ENCODE measurements at regions not wholly inside any gene's neighbourhood (a gene's known extent, or its start where the extent isn't known, plus 50 kb on each side); places are given as distances from the start of the nearest gene placed in this dataset.
"Not testable (repeated sequence)": the region's sequence is repeated elsewhere in the genome, so short reads cannot be mapped to it uniquely, and the experiment has no call there.

GRCh38 chr11:49328485-49329186, 120.2 kb upstream of the FOLH1 start:
- H2BK120ac ChIP-seq (ENCODE audit: low read depth, low read length); DNase-seq; H3K36me3 ChIP-seq (ENCODE audit: control insufficient read depth, insufficient read depth, low read length); H3K9me3 ChIP-seq (ENCODE audit: control insufficient read depth, insufficient read depth, low read length); intact Hi-C loops (cut with micrococcal nuclease); H3K27me3 ChIP-seq (ENCODE audit: control insufficient read depth, insufficient read depth, low read length); H4K5ac ChIP-seq (ENCODE audit: low read depth, low read length); H3K9me1 ChIP-seq (ENCODE audit: insufficient read depth, low read length); H3K79me1 ChIP-seq (ENCODE audit: low read depth in 1 of 2, low read length in 2 of 2); H4K91ac ChIP-seq (ENCODE audit: insufficient read depth, low read depth, low read length); POLR2A ChIA-PET (ENCODE audit: unreplicated experiment); CTCF ChIA-PET; H3K9ac ChIP-seq (ENCODE audit: low read depth, low read length); H2BK15ac ChIP-seq (ENCODE audit: low read depth, low read length); H3K23ac ChIP-seq (ENCODE audit: low read depth, low read length); H3K14ac ChIP-seq (replicated peaks; ENCODE audit: low read depth, low read length); BruUV-seq (replicated peaks); H3K18ac ChIP-seq (ENCODE audit: low read depth, low read length); H4K20me1 ChIP-seq (ENCODE audit: insufficient read depth, low read length); H3K27ac ChIP-seq (ENCODE audit: insufficient read depth, low read length); in situ Hi-C loops (cut with MboI; ENCODE audit: low sequenced_read_pairs); H2AFZ ChIP-seq (replicated peaks; ENCODE audit: low read length, poor library complexity); H3K4me2 ChIP-seq (ENCODE audit: low read depth, low read length); H2BK5ac ChIP-seq (ENCODE audit: low read depth, low read length, poor library complexity, severe bottlenecking); H2BK20ac ChIP-seq (ENCODE audit: low read depth, low read length); dilution Hi-C loops (cut with HindIII; ENCODE audit: low sequenced_read_pairs, unreplicated experiment); H3K56ac ChIP-seq (ENCODE audit: extremely low read depth, insufficient read depth, low read length); H2AK5ac ChIP-seq (ENCODE audit: low read depth, low read length); H3K4me3 ChIP-seq (ENCODE audit: insufficient read depth, low read depth, low read length); H4K8ac ChIP-seq (ENCODE audit: low read depth in 2 of 2, low read length in 2 of 2); H3K4ac ChIP-seq (ENCODE audit: low read depth, low read length); ATAC-seq (ENCODE audit: low read depth); H2AK9ac ChIP-seq (replicated peaks; ENCODE audit: low read depth, low read length, poor library complexity); H3K4me1 ChIP-seq (ENCODE audit: control insufficient read depth, insufficient read depth, low read length): not testable (repeated sequence)
- WGBS, 2 experiments (ENCODE audit: extremely low coverage in 2 of 2, insufficient read length in 1 of 2), result no CpG with 5 or more reads among the region's 5 CpGs

GRCh38 chr11:49327766-49328165, 119.4 kb upstream of the FOLH1 start:
- intact Hi-C loops (cut with micrococcal nuclease); CTCF ChIA-PET: not testable (repeated sequence)

More at GRCh38 chr11:49327766-49328165, 119.4 kb upstream of the FOLH1 start:
- BruUV-seq (replicated peaks); H2BK120ac ChIP-seq (ENCODE audit: low read depth, low read length); H2BK15ac ChIP-seq (ENCODE audit: low read depth, low read length); in situ Hi-C loops (cut with MboI; ENCODE audit: low sequenced_read_pairs); H3K18ac ChIP-seq (ENCODE audit: low read depth, low read length); H3K4me1 ChIP-seq (ENCODE audit: control insufficient read depth, insufficient read depth, low read length); ATAC-seq (ENCODE audit: low read depth); H3K56ac ChIP-seq (ENCODE audit: extremely low read depth, insufficient read depth, low read length); H3K14ac ChIP-seq (replicated peaks; ENCODE audit: low read depth, low read length); POLR2A ChIA-PET (ENCODE audit: unreplicated experiment); H3K9ac ChIP-seq (ENCODE audit: low read depth, low read length); H3K4me2 ChIP-seq (ENCODE audit: low read depth, low read length); H4K91ac ChIP-seq (ENCODE audit: insufficient read depth, low read depth, low read length); H3K36me3 ChIP-seq (ENCODE audit: control insufficient read depth, insufficient read depth, low read length); H3K23ac ChIP-seq (ENCODE audit: low read depth, low read length); H4K5ac ChIP-seq (ENCODE audit: low read depth, low read length); H2AFZ ChIP-seq (replicated peaks; ENCODE audit: low read length, poor library complexity); H3K4me3 ChIP-seq (ENCODE audit: insufficient read depth, low read depth, low read length); H2AK5ac ChIP-seq (ENCODE audit: low read depth, low read length); H3K9me3 ChIP-seq (ENCODE audit: control insufficient read depth, insufficient read depth, low read length); H3K27ac ChIP-seq (ENCODE audit: insufficient read depth, low read length); H2BK20ac ChIP-seq (ENCODE audit: low read depth, low read length); dilution Hi-C loops (cut with HindIII; ENCODE audit: low sequenced_read_pairs, unreplicated experiment); H2AK9ac ChIP-seq (replicated peaks; ENCODE audit: low read depth, low read length, poor library complexity); H3K79me1 ChIP-seq (ENCODE audit: low read depth in 1 of 2, low read length in 2 of 2); H4K8ac ChIP-seq (ENCODE audit: low read depth in 2 of 2, low read length in 2 of 2); DNase-seq; H4K20me1 ChIP-seq (ENCODE audit: insufficient read depth, low read length); H3K4ac ChIP-seq (ENCODE audit: low read depth, low read length); H2BK5ac ChIP-seq (ENCODE audit: low read depth, low read length, poor library complexity, severe bottlenecking); H3K27me3 ChIP-seq (ENCODE audit: control insufficient read depth, insufficient read depth, low read length); H3K9me1 ChIP-seq (ENCODE audit: insufficient read depth, low read length): not testable (repeated sequence)

Data from IMR-90 (cell line).